Keratinocyte (primary cell): ENCODE measurements at regions not wholly inside any gene's neighbourhood (a gene's known extent, or its start where the extent isn't known, plus 50 kb on each side); places are given as distances from the start of the nearest gene placed in this dataset.

Experiments
- DNase-seq: peaks from one replicate; pipeline ENCODE4 v3.0.0-alpha.2; 2011; ENCODE audit warnings: low read depth, missing footprints, low spot score
- FAIRE-seq: peaks from 2 replicates; lab custom pipeline; 2011; peaks lifted over from hg19 to GRCh38; lab: Jason Lieb, UNC
- H2AFZ ChIP-seq: 2 replicates; pipeline ENCODE4 v1.6.0; 2012; ENCODE audit warnings: low read length, control low read depth, inconsistent platforms; ENCODE audit not compliant: control insufficient read depth
- H3K27ac ChIP-seq: 2 replicates; pipeline ENCODE4 v1.5.1; 2011; ENCODE audit warnings: low read length; ENCODE audit not compliant: control insufficient read depth, insufficient read depth
- H3K27me3 ChIP-seq: 3 replicates; pipeline ENCODE4 v1.6.0; 2011; ENCODE audit warnings: low read length; ENCODE audit not compliant: control insufficient read depth, insufficient read depth; ENCODE audit errors: extremely low read depth
- H3K36me3 ChIP-seq, 2 experiments: 2 replicates in 1 of 2; 3 replicates in 1 of 2; pipeline ENCODE4 v1.5.1; 2011; ENCODE audit warnings: low read length in 2 of 2, mild to moderate bottlenecking in 1 of 2; ENCODE audit not compliant: control insufficient read depth in 2 of 2, insufficient read depth in 2 of 2; ENCODE audit errors: extremely low read depth in 1 of 2
- H3K4me1 ChIP-seq: 3 replicates; pipeline ENCODE4 v1.5.1; 2011; ENCODE audit warnings: low read length; ENCODE audit not compliant: control insufficient read depth, insufficient read depth; ENCODE audit errors: extremely low read depth
- H3K4me2 ChIP-seq: 3 replicates; pipeline ENCODE4 v1.6.0; 2011; ENCODE audit warnings: low read depth, low read length; ENCODE audit not compliant: control insufficient read depth, insufficient read depth; ENCODE audit errors: extremely low read depth
- H3K4me3 ChIP-seq, 3 experiments: fragments of 200-600 bp in 1 of 3; sonication (generic) in 1 of 3; 2 replicates in 2 of 3; 3 replicates in 1 of 3; pipeline ENCODE4 v1.5.1; 2011 to 2016; ENCODE audit warnings: low read length in 3 of 3, mild to moderate bottlenecking in 3 of 3, control low read depth in 2 of 3, inconsistent platforms in 1 of 3, low read depth in 1 of 3, mixed read lengths in 1 of 3, mixed run types in 1 of 3, moderate library complexity in 1 of 3; ENCODE audit not compliant: control insufficient read depth in 2 of 3, insufficient read depth in 2 of 3; ENCODE audit errors: extremely low read depth in 1 of 3
- H3K79me2 ChIP-seq: 2 replicates; pipeline ENCODE4 v1.6.0; 2012; ENCODE audit warnings: low read length; ENCODE audit not compliant: control insufficient read depth, insufficient read depth
- H3K9ac ChIP-seq: 3 replicates; pipeline ENCODE4 v1.6.0; 2011; ENCODE audit warnings: low read length; ENCODE audit not compliant: control insufficient read depth, insufficient read depth; ENCODE audit errors: extremely low read depth
- H3K9me1 ChIP-seq: 3 replicates; pipeline ENCODE4 v1.6.0; 2011; ENCODE audit warnings: low read length; ENCODE audit not compliant: control insufficient read depth, insufficient read depth; ENCODE audit errors: extremely low read depth
- H3K9me3 ChIP-seq: 2 replicates; pipeline ENCODE4 v1.5.1; 2012; ENCODE audit warnings: low read depth, low read length; ENCODE audit not compliant: control insufficient read depth
- H4K20me1 ChIP-seq: 3 replicates; pipeline ENCODE4 v1.6.0; 2011; ENCODE audit warnings: low read length; ENCODE audit not compliant: control insufficient read depth, insufficient read depth; ENCODE audit errors: extremely low read depth
- EZH2 ChIP-seq: IDR thresholded peaks from one replicate; pipeline ENCODE4 v1.6.1; 2012; ENCODE audit warnings: inconsistent platforms, mild to moderate bottlenecking, low read length, moderate library complexity
- dilution Hi-C: fragments of 300-500 bp; cut with MboI; formaldehyde crosslinking; loops from one replicate; pipeline ENCODE4 v1.7.0; 2020; ENCODE audit warnings: low sequenced_read_pairs; ENCODE audit not compliant: extremely low pct_ligation_motif_present
- TF ChIP-seq, protein P1 (sequence below), 3 experiments: IDR thresholded peaks in 1 of 3; conservative IDR thresholded peaks in 1 of 3; optimal IDR thresholded peaks in 1 of 3; 2 replicates in 2 of 3; 3 replicates in 1 of 3; pipeline versions ENCODE3 to v1.5.1; 2011; ENCODE audit warnings: low read length in 3 of 3, mild to moderate bottlenecking in 3 of 3, moderate library complexity in 2 of 3, control low read depth in 1 of 3, inconsistent platforms in 1 of 3; ENCODE audit not compliant: insufficient read depth in 2 of 3; ENCODE audit errors: extremely low read depth in 1 of 3

DNA sequence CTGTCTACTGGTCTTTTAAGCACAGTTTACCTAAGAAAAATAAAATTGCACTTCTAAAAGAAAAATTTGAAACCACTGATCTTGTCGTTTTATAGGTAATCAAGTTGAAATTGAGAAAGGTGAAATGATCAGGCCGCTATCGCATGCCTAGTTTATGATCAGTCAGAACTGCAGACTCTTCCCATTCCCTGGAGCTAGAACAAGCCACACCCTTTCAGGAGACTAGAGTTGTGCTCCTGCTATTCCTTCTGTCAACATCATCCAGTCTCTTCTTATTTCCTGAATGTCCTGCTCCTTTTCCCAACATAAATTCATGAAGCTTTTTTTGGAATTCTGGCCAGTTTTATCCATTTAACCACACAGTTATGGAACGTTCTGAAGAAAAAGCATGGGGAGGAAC is 135.1 kb downstream of the SLC7A11 start:
- Histone ChIP-seq H3K4me3 (no peak overlapping the region), H3K9ac (no peak overlapping the region), H3K79me2 (no peaks in the 10 kb centered on the region), H2AFZ (no peak overlapping the region), H3K4me2 (no peak overlapping the region), H3K9me1 (no peaks in the 10 kb centered on the region), H3K4me1 (peaks cover 11% of the 10 kb centered on the region), H3K9me3 (no peaks in the 10 kb centered on the region), H3K27me3 (no peaks in the 10 kb centered on the region), H3K27ac (no peak overlapping the region), H4K20me1 (no peaks in the 10 kb centered on the region), H3K36me3 (no peaks in the 10 kb centered on the region)
- dilution Hi-C loops = no loop called here
- FAIRE-seq (peak; percentile 23), DNase-seq (no peak)
- TF ChIP-seq EZH2 = no peak
- TF ChIP-seq, protein P1, sequence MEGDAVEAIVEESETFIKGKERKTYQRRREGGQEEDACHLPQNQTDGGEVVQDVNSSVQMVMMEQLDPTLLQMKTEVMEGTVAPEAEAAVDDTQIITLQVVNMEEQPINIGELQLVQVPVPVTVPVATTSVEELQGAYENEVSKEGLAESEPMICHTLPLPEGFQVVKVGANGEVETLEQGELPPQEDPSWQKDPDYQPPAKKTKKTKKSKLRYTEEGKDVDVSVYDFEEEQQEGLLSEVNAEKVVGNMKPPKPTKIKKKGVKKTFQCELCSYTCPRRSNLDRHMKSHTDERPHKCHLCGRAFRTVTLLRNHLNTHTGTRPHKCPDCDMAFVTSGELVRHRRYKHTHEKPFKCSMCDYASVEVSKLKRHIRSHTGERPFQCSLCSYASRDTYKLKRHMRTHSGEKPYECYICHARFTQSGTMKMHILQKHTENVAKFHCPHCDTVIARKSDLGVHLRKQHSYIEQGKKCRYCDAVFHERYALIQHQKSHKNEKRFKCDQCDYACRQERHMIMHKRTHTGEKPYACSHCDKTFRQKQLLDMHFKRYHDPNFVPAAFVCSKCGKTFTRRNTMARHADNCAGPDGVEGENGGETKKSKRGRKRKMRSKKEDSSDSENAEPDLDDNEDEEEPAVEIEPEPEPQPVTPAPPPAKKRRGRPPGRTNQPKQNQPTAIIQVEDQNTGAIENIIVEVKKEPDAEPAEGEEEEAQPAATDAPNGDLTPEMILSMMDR (optimal IDR thresholded peaks at IDR 0.05 in 1 of 3, IDR thresholded peaks at IDR 0.05 in 1 of 3, conservative IDR thresholded peaks at IDR 0.05 in 1 of 3; ENCODE audit: extremely low read depth in 1 of 3, insufficient read depth in 2 of 3, low read length in 3 of 3) = no peak

DNA sequence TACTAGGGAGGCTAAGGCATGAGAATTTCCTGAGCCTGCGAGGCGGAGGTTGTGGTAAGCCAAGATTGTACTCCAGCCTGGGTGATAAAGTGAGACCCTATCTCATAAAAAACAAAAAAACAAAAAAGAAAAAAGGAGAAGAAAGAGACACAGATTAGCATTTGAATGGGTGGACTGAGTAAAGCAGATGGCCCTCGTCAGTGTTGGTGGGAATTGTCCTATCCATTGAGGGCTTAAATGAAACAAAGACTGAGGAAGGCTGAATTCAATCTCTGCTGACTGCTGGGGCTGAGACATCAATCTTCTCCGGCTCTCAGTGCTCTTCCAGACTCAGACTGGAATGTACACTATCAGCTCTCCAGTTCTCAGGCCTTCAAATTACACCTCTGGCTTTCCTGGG is 136.8 kb downstream of the SLC7A11 start:
- H3K9me1 ChIP-seq = no peaks in the 10 kb centered on the region
- no peaks in the 10 kb centered on the region for H4K20me1 ChIP-seq
- DNase-seq = no peak
- H3K4me1 ChIP-seq = no peaks in the 10 kb centered on the region
- H3K79me2 ChIP-seq = no peaks in the 10 kb centered on the region
- H3K9ac ChIP-seq = no peak overlapping the region
- FAIRE-seq = no peak
- H3K4me3 ChIP-seq = no peak overlapping the region
- H3K27me3 ChIP-seq = no peaks in the 10 kb centered on the region
- H2AFZ ChIP-seq = no peak overlapping the region
- no peaks in the 10 kb centered on the region for H3K9me3 ChIP-seq
- no peak overlapping the region for H3K27ac ChIP-seq
- H3K4me2 ChIP-seq = no peak overlapping the region
- TF ChIP-seq, protein P1 (optimal IDR thresholded peaks at IDR 0.05 in 1 of 3, IDR thresholded peaks at IDR 0.05 in 1 of 3, conservative IDR thresholded peaks at IDR 0.05 in 1 of 3; ENCODE audit: extremely low read depth in 1 of 3, insufficient read depth in 2 of 3, low read length in 3 of 3) = no peak
- TF ChIP-seq EZH2 = no peak
- H3K36me3 ChIP-seq = no peaks in the 10 kb centered on the region
- dilution Hi-C loops = no loop called here
